Activated T-cell treated with anti-CD3 and anti-CD28 coated beads, Interleukin-2, amount 50 U/mL, for 72 hours (primary cell): ENCODE measurements at regions not wholly inside any gene's neighbourhood (a gene's known extent, or its start where the extent isn't known, plus 50 kb on each side); places are given as distances from the start of the nearest gene placed in this dataset.
A peak's percentile ranks its signal among the peaks of the same experiment; 100 is the strongest.

Experiments used
- ATAC-seq, 2 donors: fragments of 150-1000 bp; cut with Tn5 transposase; replicated peaks in 1 of 2; 2 replicates each; pipeline ENCODE4 v1.10.0; 2021; ENCODE audit warnings: moderate library complexity in 2 of 2, mild to moderate bottlenecking in 1 of 2
- DNase-seq, 2 donors: peaks; one replicate each; pipeline ENCODE4 v3.0.0; 2021 to 2022; ENCODE audit warnings: mixed read lengths in 1 of 2
- H3K27ac Mint-ChIP-seq: one replicate; pipeline ENCODE4 v1.8.0; 2022; ENCODE audit warnings: mild to moderate bottlenecking, moderate library complexity, mixed read lengths
- H3K27me3 Mint-ChIP-seq: one replicate; pipeline ENCODE4 v1.8.0; 2022; ENCODE audit warnings: low read depth, mixed read lengths
- H3K36me3 Mint-ChIP-seq, 2 donors: one replicate each; pipeline ENCODE4 v1.8.0; 2022; ENCODE audit warnings: mixed read lengths in 2 of 2, mild to moderate bottlenecking in 1 of 2; ENCODE audit not compliant: insufficient read depth in 2 of 2
- H3K4me1 Mint-ChIP-seq: one replicate; pipeline ENCODE4 v1.8.0; 2022; ENCODE audit warnings: low read depth, mixed read lengths
- H3K4me3 Mint-ChIP-seq, 2 donors: one replicate each; pipeline ENCODE4 v1.8.0; 2022; ENCODE audit warnings: mild to moderate bottlenecking in 2 of 2, mixed read lengths in 2 of 2, moderate library complexity in 2 of 2
- H3K9me3 Mint-ChIP-seq, 2 donors: one replicate each; pipeline ENCODE4 v1.8.0; 2022; ENCODE audit warnings: mixed read lengths in 2 of 2

GRCh38 chr1:2918441-2918840 lies 102.8 kb upstream of the ACTRT2 start:
- no peak overlapping the region for H3K4me3 Mint-ChIP-seq
- H3K27ac Mint-ChIP-seq = no peak overlapping the region
- H3K27me3 Mint-ChIP-seq = no peaks in the 10 kb centered on the region

DNA sequence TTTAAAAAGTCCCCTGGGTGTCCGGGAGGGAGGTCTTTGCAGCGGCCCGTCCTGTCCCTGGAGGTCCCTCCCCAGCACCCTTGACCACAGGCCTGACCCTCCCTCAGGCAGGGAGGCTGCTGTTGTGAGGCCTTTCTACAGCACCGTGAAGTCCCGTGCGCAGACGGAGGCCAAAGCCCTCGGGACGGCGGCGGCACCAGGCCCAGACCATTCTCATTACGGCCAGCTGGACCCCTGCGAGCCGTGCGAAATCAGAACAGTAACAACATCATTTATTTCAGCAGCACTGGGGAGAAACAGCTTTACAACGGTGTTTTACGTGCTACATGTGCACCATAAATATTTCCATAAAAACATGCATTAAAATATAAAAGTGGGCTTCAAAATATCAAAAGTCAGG lies 101.4 kb upstream of the ACTRT2 start:
- no peak overlapping the region for H3K27ac Mint-ChIP-seq
- H3K9me3 Mint-ChIP-seq = peaks cover 7 to 9% of the 10 kb centered on the region in 2 donors
- ATAC-seq (no peak), DNase-seq (no peak)
- H3K4me1 Mint-ChIP-seq = no peaks in the 10 kb centered on the region
- no peaks in the 10 kb centered on the region for H3K27me3 Mint-ChIP-seq
- H3K4me3 Mint-ChIP-seq = no peak overlapping the region
- no peaks in the 10 kb centered on the region for H3K36me3 Mint-ChIP-seq

More at GRCh38 chr1:2918441-2918840, 102.8 kb upstream of the ACTRT2 start:
- no peaks in the 10 kb centered on the region for H3K36me3 Mint-ChIP-seq
- DNase-seq (no peak), ATAC-seq (no peak)
- peaks cover 7 to 9% of the 10 kb centered on the region in 2 donors for H3K9me3 Mint-ChIP-seq
- H3K4me1 Mint-ChIP-seq = no peaks in the 10 kb centered on the region

- Mint-ChIP-seq H3K9me3 (peaks cover 5 to 7% of the 10 kb centered on the region in 2 donors), H3K27ac (no peak overlapping the region), H3K27me3 (no peaks in the 10 kb centered on the region), H3K4me1 (no peaks in the 10 kb centered on the region), H3K4me3 (no peak overlapping the region), H3K36me3 (no peaks in the 10 kb centered on the region)
- ATAC-seq (no peak), DNase-seq (no peak)
Observed at GRCh38 chr1:2920421-2921015, 100.7 kb upstream of the ACTRT2 start.

GRCh38 chr1:2921970-2922686 lies 99.1 kb upstream of the ACTRT2 start:
- ATAC-seq (peak in 1 of 2 donors; percentile 40), DNase-seq (peak; percentile 27 to 33)
- H3K4me1 Mint-ChIP-seq = no peaks in the 10 kb centered on the region

GRCh38 chr1:2923351-2923750 lies 97.9 kb upstream of the ACTRT2 start:
- no peak overlapping the region for H3K27ac Mint-ChIP-seq
- H3K4me3 Mint-ChIP-seq = no peak overlapping the region
- ATAC-seq = no peak
- no peak for DNase-seq
- H3K4me1 Mint-ChIP-seq = no peaks in the 10 kb centered on the region
- H3K9me3 Mint-ChIP-seq = no peaks in the 10 kb centered on the region
- H3K36me3 Mint-ChIP-seq = no peaks in the 10 kb centered on the region
- no peaks in the 10 kb centered on the region for H3K27me3 Mint-ChIP-seq

More at GRCh38 chr1:2921970-2922686, 99.1 kb upstream of the ACTRT2 start:
- Mint-ChIP-seq H3K4me3 (no peak overlapping the region), H3K27ac (no peak overlapping the region), H3K36me3 (no peaks in the 10 kb centered on the region), H3K9me3 (no peaks in the 10 kb centered on the region), H3K27me3 (no peaks in the 10 kb centered on the region)

DNA sequence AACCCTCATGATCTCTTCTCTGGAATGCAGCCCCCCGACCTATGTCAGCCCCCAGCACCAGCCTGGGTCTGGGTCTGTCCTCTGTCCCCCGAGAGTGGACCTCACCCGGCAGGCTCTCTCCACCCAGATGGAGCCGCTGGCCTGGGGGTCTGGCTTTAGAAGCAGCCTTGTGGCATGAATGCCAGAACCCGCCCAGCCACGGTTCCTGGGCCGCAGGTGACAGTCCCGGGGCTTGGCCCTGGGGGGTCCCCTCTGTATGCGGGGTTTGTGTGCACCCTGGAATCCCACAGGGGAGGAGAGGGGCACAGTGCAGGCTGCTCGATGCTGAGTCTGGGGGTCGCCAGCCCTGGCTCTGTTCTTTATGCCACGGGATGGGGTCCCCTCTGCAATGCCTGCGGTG lies 96.0 kb upstream of the ACTRT2 start:
- H3K36me3 Mint-ChIP-seq = no peaks in the 10 kb centered on the region
- no peak overlapping the region for H3K4me3 Mint-ChIP-seq
- no peaks in the 10 kb centered on the region for H3K27me3 Mint-ChIP-seq
- no peaks in the 10 kb centered on the region for H3K9me3 Mint-ChIP-seq
- ATAC-seq = no peak
- no peaks in the 10 kb centered on the region for H3K4me1 Mint-ChIP-seq
- no peak overlapping the region for H3K27ac Mint-ChIP-seq
- DNase-seq = no peak

DNA sequence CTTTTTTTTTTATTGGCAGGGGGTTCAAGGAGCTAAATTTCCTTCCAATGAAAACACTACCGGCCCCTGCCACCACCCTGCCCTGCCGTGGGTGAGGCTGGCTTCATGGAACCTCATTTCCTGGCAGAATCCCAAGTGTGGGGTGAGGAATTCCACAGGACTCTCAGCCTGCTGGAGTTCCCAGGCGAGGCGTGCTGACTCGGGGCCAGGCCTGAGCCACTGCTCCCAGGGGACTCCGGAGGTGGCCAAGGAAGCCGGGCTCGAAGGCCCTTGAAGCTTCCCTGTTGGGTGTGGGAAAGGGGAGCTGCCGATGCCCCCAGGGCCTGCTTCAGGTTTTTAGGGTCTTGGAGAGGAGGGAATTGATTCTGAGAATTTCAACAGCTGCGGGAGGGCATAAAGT lies 95.3 kb upstream of the ACTRT2 start:
- Mint-ChIP-seq H3K9me3 (no peaks in the 10 kb centered on the region), H3K36me3 (no peaks in the 10 kb centered on the region), H3K4me3 (no peak overlapping the region), H3K4me1 (no peaks in the 10 kb centered on the region), H3K27me3 (no peaks in the 10 kb centered on the region), H3K27ac (no peak overlapping the region)
- DNase-seq (no peak), ATAC-seq (no peak)

DNA sequence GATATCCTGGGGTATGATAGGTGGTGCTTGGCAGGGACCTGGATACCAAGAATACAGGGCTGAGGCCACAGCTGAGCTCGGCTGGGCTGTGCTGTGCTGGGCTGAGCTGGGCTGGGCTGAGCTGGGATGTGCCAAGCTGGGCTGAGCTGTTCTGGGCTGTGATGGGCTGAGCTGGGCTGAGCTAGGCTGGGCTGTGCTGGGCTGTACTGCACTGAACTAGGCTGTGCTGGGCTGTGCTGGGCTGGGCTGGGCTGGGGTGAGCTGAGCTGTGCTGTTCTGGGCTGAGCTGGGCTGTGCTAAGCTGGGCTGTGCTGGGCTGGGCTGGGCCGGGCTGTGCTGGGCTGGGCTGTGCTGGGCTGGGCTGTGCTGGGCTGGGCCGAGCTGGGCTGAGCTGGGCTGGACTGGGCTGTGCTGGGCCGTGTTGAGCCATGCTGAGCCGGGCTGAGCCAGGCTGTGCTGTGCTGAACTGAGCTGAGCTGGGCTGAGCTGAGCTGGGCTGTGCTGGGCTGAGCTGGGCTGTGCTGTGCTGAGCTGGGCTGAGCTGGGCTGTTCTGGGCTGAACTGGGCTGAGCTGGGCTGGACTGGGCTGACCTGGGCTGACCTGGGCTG lies 94.7 kb upstream of the ACTRT2 start:
- H3K36me3 Mint-ChIP-seq = no peaks in the 10 kb centered on the region
- no peaks in the 10 kb centered on the region for H3K9me3 Mint-ChIP-seq
- DNase-seq = no peak
- H3K4me1 Mint-ChIP-seq = no peaks in the 10 kb centered on the region
- H3K4me3 Mint-ChIP-seq = no peak overlapping the region
- no peaks in the 10 kb centered on the region for H3K27me3 Mint-ChIP-seq
- no peak overlapping the region for H3K27ac Mint-ChIP-seq
- peak; percentile 9 to 18 for ATAC-seq

GRCh38 chr1:2927393-2928360 lies 93.6 kb upstream of the ACTRT2 start:
- Mint-ChIP-seq H3K27ac (no peak overlapping the region), H3K4me1 (no peaks in the 10 kb centered on the region), H3K9me3 (no peaks in the 10 kb centered on the region), H3K36me3 (no peaks in the 10 kb centered on the region), H3K4me3 (no peak overlapping the region), H3K27me3 (no peaks in the 10 kb centered on the region)
- DNase-seq = no peak
- no peak for ATAC-seq

GRCh38 chr1:2928366-2929325 lies 92.6 kb upstream of the ACTRT2 start:
- ATAC-seq (no peak), DNase-seq (no peak)
- Mint-ChIP-seq H3K9me3 (no peaks in the 10 kb centered on the region), H3K4me3 (no peak overlapping the region), H3K27ac (no peak overlapping the region), H3K36me3 (no peaks in the 10 kb centered on the region), H3K27me3 (no peaks in the 10 kb centered on the region), H3K4me1 (no peaks in the 10 kb centered on the region)

DNA sequence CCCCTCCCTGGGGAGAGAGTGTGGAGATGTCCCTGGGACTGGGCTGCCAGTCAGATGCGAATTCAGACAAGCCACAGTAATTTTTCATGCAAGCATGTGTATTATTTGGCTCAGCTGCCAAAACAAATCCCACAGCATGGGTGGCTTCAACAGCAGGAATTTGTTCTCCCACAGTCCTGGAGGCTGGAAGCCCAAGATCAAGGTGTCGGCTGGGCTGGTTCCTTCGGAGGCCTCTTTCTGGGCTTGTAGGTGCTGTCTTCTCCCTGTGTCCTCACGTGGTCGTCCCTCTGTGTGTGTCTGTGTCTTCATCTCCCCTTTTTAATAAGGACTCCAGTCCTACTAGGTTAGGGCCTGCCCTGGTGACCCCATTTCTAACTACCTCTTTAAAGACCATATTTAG lies 91.9 kb upstream of the ACTRT2 start:
- no peaks in the 10 kb centered on the region for H3K4me1 Mint-ChIP-seq
- H3K9me3 Mint-ChIP-seq = no peaks in the 10 kb centered on the region
- H3K4me3 Mint-ChIP-seq = no peak overlapping the region
- no peak overlapping the region for H3K27ac Mint-ChIP-seq
- no peak for DNase-seq
- H3K36me3 Mint-ChIP-seq = no peaks in the 10 kb centered on the region
- no peak for ATAC-seq
- no peaks in the 10 kb centered on the region for H3K27me3 Mint-ChIP-seq
